HepG2 (cell line): ENCODE measurements at regions not wholly inside any gene's neighbourhood (a gene's known extent, or its start where the extent isn't known, plus 50 kb on each side); places are given as distances from the start of the nearest gene placed in this dataset.

Source experiments
- ATAC-seq: fragments of 200-7000 bp; cut with Tn5 transposase; 3 replicates; pipeline ENCODE4 v1.9.1; 2020; ENCODE audit warnings: mild to moderate bottlenecking, moderate library complexity
- BruUV-seq: library from RNA; stranded (reverse); fragments of 400-500 nt; replicated peaks from 2 replicates; lab custom pipeline; 2021; lab: Mats Ljungman, UMichigan
- CTCF ChIA-PET: fragments of 300-600 bp; formaldehyde crosslinking; extraction: SDS; loops from one replicate; lab custom pipeline; 2021; ENCODE audit warnings: low total read pairs, inconsistent platforms, low intra/inter-chr PET ratio; lab: Yijun Ruan, JAX
- POLR2A ChIA-PET: fragments of 350-600 bp; sonication (Branson Sonifier 250); formaldehyde crosslinking; loops from one replicate; lab custom pipeline; 2020; ENCODE audit warnings: antibody characterized with exemption, inconsistent platforms; lab: Yijun Ruan, JAX
- DNase-seq: peaks from one replicate; pipeline ENCODE4 v3.0.0-alpha.2; 2015; ENCODE audit warnings: low spot score
- FAIRE-seq: peaks from 3 replicates; lab custom pipeline; 2011; peaks lifted over from hg19 to GRCh38; lab: Jason Lieb, UNC
- H2AFZ ChIP-seq: one replicate; pipeline ENCODE4 v1.6.1; 2011; ENCODE audit warnings: low read length, inconsistent platforms
- H3K27ac ChIP-seq: fragments of 300-600 bp; 3 replicates; pipeline ENCODE4 v1.8.0; 2011; ENCODE audit warnings: mixed run types, mild to moderate bottlenecking, mixed read lengths, low read length, inconsistent platforms; ENCODE audit not compliant: insufficient read depth; ENCODE audit errors: extremely low read length
- H3K27me3 ChIP-seq, 2 experiments: fragments of 200-600 bp in 1 of 2; 2 replicates in 1 of 2; 3 replicates in 1 of 2; pipeline versions ENCODE4 v1.6.0 to v1.8.0; 2011; ENCODE audit warnings: low read length in 2 of 2, mild to moderate bottlenecking in 2 of 2, moderate library complexity in 2 of 2, inconsistent platforms in 1 of 2; ENCODE audit not compliant: insufficient read depth in 2 of 2, control insufficient read depth in 1 of 2
- H3K36me3 ChIP-seq, 2 experiments: fragments of 200-600 bp in 1 of 2; replicated peaks in 1 of 2; 2 replicates in 1 of 2; 3 replicates in 1 of 2; pipeline versions ENCODE4 v1.5.1 to v1.8.0; 2011; ENCODE audit warnings: low read length in 2 of 2, inconsistent platforms in 1 of 2; ENCODE audit not compliant: insufficient read depth in 2 of 2, control insufficient read depth in 1 of 2
- H3K4me1 ChIP-seq: 2 replicates; pipeline ENCODE4 v1.5.1; 2012; ENCODE audit warnings: low read length, inconsistent platforms; ENCODE audit not compliant: insufficient read depth
- H3K4me2 ChIP-seq: 2 replicates; pipeline ENCODE4 v1.6.0; 2011; ENCODE audit warnings: low read depth, low read length, inconsistent platforms
- H3K4me3 ChIP-seq, 3 experiments: fragments of 200-600 bp in 1 of 3; sonication (generic), shearing (Covaris generic) in 1 of 3; replicated peaks in 1 of 3; 2 replicates each; pipeline ENCODE4 v1.5.1; 2011 to 2016; ENCODE audit warnings: low read length in 3 of 3, inconsistent platforms in 2 of 3, low read depth in 2 of 3, mild to moderate bottlenecking in 2 of 3, control low read depth in 1 of 3, mixed read lengths in 1 of 3; ENCODE audit not compliant: insufficient read depth in 1 of 3
- H3K79me2 ChIP-seq: one replicate; pipeline ENCODE4 v1.6.1; 2011; ENCODE audit warnings: low read length, inconsistent platforms; ENCODE audit not compliant: insufficient read depth
- H3K9ac ChIP-seq: 2 replicates; pipeline ENCODE4 v1.6.0; 2011; ENCODE audit warnings: mild to moderate bottlenecking, low read depth, low read length, inconsistent platforms; ENCODE audit not compliant: insufficient read depth
- H3K9me3 ChIP-seq: 2 replicates; pipeline ENCODE4 v1.5.1; 2012; ENCODE audit warnings: mild to moderate bottlenecking, low read length
- H4K20me1 ChIP-seq: 2 replicates; pipeline ENCODE4 v1.6.0; 2011; ENCODE audit warnings: inconsistent platforms, mild to moderate bottlenecking, low read length, moderate library complexity; ENCODE audit not compliant: insufficient read depth
- GTF3A ChIP-seq: sonication (generic); formaldehyde crosslinking; conservative IDR thresholded peaks from 2 replicates; pipeline ENCODE4 v1.4.0; 2020; ENCODE audit warnings: mild to moderate bottlenecking, missing genetic modification reagents
- NRL ChIP-seq: sonication (generic); formaldehyde crosslinking; IDR thresholded peaks from 2 replicates; pipeline ENCODE4 v1.5.0; 2020; ENCODE audit warnings: missing genetic modification reagents, mild to moderate bottlenecking, moderate library complexity, borderline replicate concordance
- RFX5 ChIP-seq: IDR thresholded peaks from 2 replicates; pipeline ENCODE4 v1.6.1; 2011; ENCODE audit warnings: low read depth, low read length, improper control_type of control experiment
- SMAD1 ChIP-seq: sonication (generic); formaldehyde crosslinking; IDR thresholded peaks from 2 replicates; pipeline ENCODE4 v1.4.0; 2020; ENCODE audit warnings: missing genetic modification reagents, low read depth, mild to moderate bottlenecking, borderline replicate concordance
- ZZZ3 ChIP-seq: sonication (generic); formaldehyde crosslinking; IDR thresholded peaks from 2 replicates; pipeline ENCODE4 v1.4.0; 2020; ENCODE audit warnings: missing genetic modification reagents, mild to moderate bottlenecking, borderline replicate concordance
- WGBS: methylation state at CpG from one replicate; pipeline ENCODE4 v1.1.6; 2017; ENCODE audit warnings: low lambda C conversion rate; 5-methylcytosine and 5-hydroxymethylcytosine counted together
- in situ Hi-C: cut with HindIII; loops from 2 replicates; pipeline ENCODE4 v1.10.0; 2017; ENCODE audit warnings: low pct_unique_long_range_greater_than_20kb; ENCODE audit not compliant: extremely low pct_ligation_motif_present
- intact Hi-C: fragments of 100-400 bp; cut with micrococcal nuclease; formaldehyde crosslinking; loops from one replicate; pipeline ENCODE4 v1.10.0; 2022; ENCODE audit not compliant: unreplicated experiment
- TF ChIP-seq, protein P1 (sequence below): sonication (generic); formaldehyde crosslinking; IDR thresholded peaks from 2 replicates; pipeline ENCODE4 v1.5.0; 2020; ENCODE audit warnings: mild to moderate bottlenecking, missing genetic modification reagents
- TF ChIP-seq, protein P2 (sequence below): sonication (generic); formaldehyde crosslinking; IDR thresholded peaks from 2 replicates; pipeline ENCODE4 v1.4.0; 2020; ENCODE audit warnings: mild to moderate bottlenecking, missing genetic modification reagents

DNA sequence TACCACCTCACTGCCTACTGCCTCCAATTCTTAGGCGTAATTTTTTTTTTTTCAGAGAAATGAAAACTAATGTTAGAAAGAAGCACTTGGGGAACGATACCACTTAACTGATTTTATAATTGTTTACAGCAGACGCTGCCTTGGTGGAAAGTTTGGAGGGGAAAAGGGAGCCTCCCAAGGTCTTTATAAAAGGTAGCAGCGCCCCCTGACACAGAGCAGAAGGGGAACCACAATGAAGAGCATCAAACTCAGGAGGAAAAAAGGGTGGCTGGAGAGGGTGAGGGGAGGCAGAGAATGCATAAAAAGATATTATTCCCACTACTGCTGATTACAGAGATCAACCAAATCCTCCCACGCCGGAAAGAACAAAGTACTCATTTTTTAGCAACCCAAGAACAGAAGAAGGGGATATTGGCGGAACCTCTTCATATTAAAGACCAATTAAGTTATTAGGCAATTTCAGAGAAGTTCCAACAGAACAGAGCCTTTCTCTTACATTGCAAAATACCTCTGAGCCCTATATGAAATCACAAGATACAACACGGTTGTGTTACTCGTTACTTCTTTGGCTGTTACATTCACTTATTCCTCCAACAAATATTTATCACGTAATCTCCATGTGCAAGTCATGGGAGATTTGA is 135.8 kb downstream of the TEX36 start (continued):
- TF ChIP-seq, protein P1, sequence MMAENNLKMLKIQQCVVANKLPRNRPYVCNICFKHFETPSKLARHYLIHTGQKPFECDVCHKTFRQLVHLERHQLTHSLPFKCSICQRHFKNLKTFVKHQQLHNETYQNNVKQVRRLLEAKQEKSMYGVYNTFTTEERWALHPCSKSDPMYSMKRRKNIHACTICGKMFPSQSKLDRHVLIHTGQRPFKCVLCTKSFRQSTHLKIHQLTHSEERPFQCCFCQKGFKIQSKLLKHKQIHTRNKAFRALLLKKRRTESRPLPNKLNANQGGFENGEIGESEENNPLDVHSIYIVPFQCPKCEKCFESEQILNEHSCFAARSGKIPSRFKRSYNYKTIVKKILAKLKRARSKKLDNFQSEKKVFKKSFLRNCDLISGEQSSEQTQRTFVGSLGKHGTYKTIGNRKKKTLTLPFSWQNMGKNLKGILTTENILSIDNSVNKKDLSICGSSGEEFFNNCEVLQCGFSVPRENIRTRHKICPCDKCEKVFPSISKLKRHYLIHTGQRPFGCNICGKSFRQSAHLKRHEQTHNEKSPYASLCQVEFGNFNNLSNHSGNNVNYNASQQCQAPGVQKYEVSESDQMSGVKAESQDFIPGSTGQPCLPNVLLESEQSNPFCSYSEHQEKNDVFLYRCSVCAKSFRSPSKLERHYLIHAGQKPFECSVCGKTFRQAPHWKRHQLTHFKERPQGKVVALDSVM = no peak
- TF ChIP-seq GTF3A (CRISPR knock-in tag) = no peak

DNA sequence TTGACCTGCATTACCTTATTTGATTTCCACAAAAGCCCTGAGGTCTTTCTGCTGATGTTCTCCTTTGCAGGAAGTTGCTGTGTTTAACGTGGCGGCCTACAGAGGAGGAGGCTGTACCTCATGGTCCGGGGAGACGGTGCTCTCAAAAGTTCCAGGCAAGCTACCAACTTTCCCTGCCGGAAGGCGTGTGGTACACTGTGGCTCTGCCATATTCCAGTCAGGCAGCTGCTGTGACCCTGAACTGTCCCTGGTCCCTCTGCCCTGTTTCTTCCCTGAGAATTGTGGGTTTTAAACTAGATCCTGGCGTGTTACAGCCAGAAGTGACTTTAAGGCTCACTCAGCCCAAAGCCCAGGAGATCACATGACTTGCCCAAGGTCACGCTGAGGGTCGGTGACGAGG is 139.2 kb downstream of the TEX36 start:
- no peak for FAIRE-seq

More for the DNA sequence above, 139.2 kb downstream of the TEX36 start:
- intact Hi-C loops = no loop called here
- no peak overlapping the region for H3K4me2 ChIP-seq
- H4K20me1 ChIP-seq = no peaks in the 10 kb centered on the region
- no peak for ATAC-seq
- H3K79me2 ChIP-seq = no peaks in the 10 kb centered on the region
- H3K4me3 ChIP-seq = no peak overlapping the region
- 40% methylated on average over 6 of the region's 10 CpGs for WGBS
- H3K36me3 ChIP-seq = no peaks in the 10 kb centered on the region
- H3K9ac ChIP-seq = no peak overlapping the region
- CTCF ChIA-PET = no interaction called here
- no peak for TF ChIP-seq SMAD1
- no peak for TF ChIP-seq RFX5
- TF ChIP-seq ZZZ3 (CRISPR knock-in tag) = no peak
- no peak for TF ChIP-seq NRL (CRISPR knock-in tag)
- TF ChIP-seq, protein P2, sequence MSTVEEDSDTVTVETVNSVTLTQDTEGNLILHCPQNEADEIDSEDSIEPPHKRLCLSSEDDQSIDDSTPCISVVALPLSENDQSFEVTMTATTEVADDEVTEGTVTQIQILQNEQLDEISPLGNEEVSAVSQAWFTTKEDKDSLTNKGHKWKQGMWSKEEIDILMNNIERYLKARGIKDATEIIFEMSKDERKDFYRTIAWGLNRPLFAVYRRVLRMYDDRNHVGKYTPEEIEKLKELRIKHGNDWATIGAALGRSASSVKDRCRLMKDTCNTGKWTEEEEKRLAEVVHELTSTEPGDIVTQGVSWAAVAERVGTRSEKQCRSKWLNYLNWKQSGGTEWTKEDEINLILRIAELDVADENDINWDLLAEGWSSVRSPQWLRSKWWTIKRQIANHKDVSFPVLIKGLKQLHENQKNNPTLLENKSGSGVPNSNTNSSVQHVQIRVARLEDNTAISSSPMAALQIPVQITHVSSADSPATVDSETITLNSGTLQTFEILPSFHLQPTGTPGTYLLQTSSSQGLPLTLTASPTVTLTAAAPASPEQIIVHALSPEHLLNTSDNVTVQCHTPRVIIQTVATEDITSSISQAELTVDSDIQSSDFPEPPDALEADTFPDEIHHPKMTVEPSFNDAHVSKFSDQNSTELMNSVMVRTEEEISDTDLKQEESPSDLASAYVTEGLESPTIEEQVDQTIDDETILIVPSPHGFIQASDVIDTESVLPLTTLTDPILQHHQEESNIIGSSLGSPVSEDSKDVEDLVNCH (CRISPR knock-in tag) = no peak
- H3K9me3 ChIP-seq = no peaks in the 10 kb centered on the region
- H2AFZ ChIP-seq = no peak overlapping the region
- POLR2A ChIA-PET = no interaction called here
- no peak for DNase-seq
- BruUV-seq = no TSS peak
- H3K4me1 ChIP-seq = no peaks in the 10 kb centered on the region
- no peak overlapping the region for H3K27ac ChIP-seq
- in situ Hi-C loops = no loop called here
- peaks cover 3 to 54% of the 10 kb centered on the region in 2 experiments; a peak in 4 of 5 replicates for H3K27me3 ChIP-seq
